ENCODE measurements at regions not wholly inside any gene's neighbourhood (a gene's known extent, or its start where the extent isn't known, plus 50 kb on each side); places are given as distances from the start of the nearest gene placed in this dataset.
"Not testable (repeated sequence)": the region's sequence is repeated elsewhere in the genome, so short reads cannot be mapped to it uniquely, and the experiment has no call there.

- Histone ChIP-seq H3K9ac (ENCODE audit: low read length) (peak overlapping the region; percentile 27; the same call in 1 of the 2 replicates), H3K79me2 (ENCODE audit: low read length) (no peaks in the 10 kb centered on the region)
Observed at GRCh38 chr11:86175191-86175590, 69.4 kb upstream of the EED start.

GRCh38 chr11:86174101-86175046, 70.2 kb upstream of the EED start:
- H3K4me2 ChIP-seq (ENCODE audit: low read depth, low read length, poor library complexity, severe bottlenecking), result no peak overlapping the region
- peak overlapping the region; percentile 12; the same call in 1 of the 2 replicates for H3K9ac ChIP-seq (ENCODE audit: low read length)
- no peaks in the 10 kb centered on the region for H3K9me3 ChIP-seq (ENCODE audit: low read length)
- H3K4me3 ChIP-seq (ENCODE audit: low read length), result no peak overlapping the region
- no peaks in the 10 kb centered on the region for H3K9me2 ChIP-seq (replicated peaks; ENCODE audit: insufficient read depth, low read length)
- peak overlapping the region; percentile 66 for H3K27ac ChIP-seq (ENCODE audit: low read length)
- no peak for DNase-seq
- H3K4me1 ChIP-seq (ENCODE audit: low read length), result peaks cover 71% of the 10 kb centered on the region
- peak overlapping the region; percentile 1; the same call in 1 of the 2 replicates for H2AFZ ChIP-seq (ENCODE audit: low read length)
- H3K36me3 ChIP-seq (ENCODE audit: insufficient read depth, low read length), result no peaks in the 10 kb centered on the region
- H3K79me2 ChIP-seq (ENCODE audit: low read length), result no peaks in the 10 kb centered on the region
- no peaks in the 10 kb centered on the region for H3K27me3 ChIP-seq (ENCODE audit: low read length)
- no peaks in the 10 kb centered on the region for H4K20me1 ChIP-seq (ENCODE audit: insufficient read depth, low read depth, low read length)

More at GRCh38 chr11:86175191-86175590, 69.4 kb upstream of the EED start:
- DNase-seq, result no peak
- no peaks in the 10 kb centered on the region for H4K20me1 ChIP-seq (ENCODE audit: insufficient read depth, low read depth, low read length)
- no peaks in the 10 kb centered on the region for H3K27me3 ChIP-seq (ENCODE audit: low read length)
- H3K9me2 ChIP-seq (replicated peaks; ENCODE audit: insufficient read depth, low read length), result no peaks in the 10 kb centered on the region
- peaks cover 64% of the 10 kb centered on the region for H3K4me1 ChIP-seq (ENCODE audit: low read length)
- H3K9me3 ChIP-seq (ENCODE audit: low read length), result no peaks in the 10 kb centered on the region
- peak overlapping the region; percentile 75 for H3K27ac ChIP-seq (ENCODE audit: low read length)
- no peak overlapping the region for H3K4me2 ChIP-seq (ENCODE audit: low read depth, low read length, poor library complexity, severe bottlenecking)
- no peaks in the 10 kb centered on the region for H3K36me3 ChIP-seq (ENCODE audit: insufficient read depth, low read length)
- H2AFZ ChIP-seq (ENCODE audit: low read length), result peak overlapping the region; percentile 55
- H3K4me3 ChIP-seq (ENCODE audit: low read length), result no peak overlapping the region

GRCh38 chr11:86172894-86173293, 71.7 kb upstream of the EED start:
- Histone ChIP-seq H3K36me3 (ENCODE audit: insufficient read depth, low read length) (no peaks in the 10 kb centered on the region), H3K4me1 (ENCODE audit: low read length) (peaks cover 72% of the 10 kb centered on the region), H3K4me2 (ENCODE audit: low read depth, low read length, poor library complexity, severe bottlenecking) (peak overlapping the region; percentile 42), H3K27me3 (ENCODE audit: low read length) (no peaks in the 10 kb centered on the region), H3K9me3 (ENCODE audit: low read length) (no peaks in the 10 kb centered on the region), H4K20me1 (ENCODE audit: insufficient read depth, low read depth, low read length) (no peaks in the 10 kb centered on the region), H3K79me2 (ENCODE audit: low read length) (no peaks in the 10 kb centered on the region), H3K9me2 (replicated peaks; ENCODE audit: insufficient read depth, low read length) (no peaks in the 10 kb centered on the region), H2AFZ (ENCODE audit: low read length) (peak overlapping the region; percentile 74), H3K4me3 (ENCODE audit: low read length) (no peak overlapping the region; the same call in 1 of the 2 replicates), H3K9ac (ENCODE audit: low read length) (peak overlapping the region; percentile 43), H3K27ac (ENCODE audit: low read length) (peak overlapping the region; percentile 66)
- DNase-seq, result peak; percentile 74

- DNase-seq, result peak; percentile 65
- H3K4me1 ChIP-seq (ENCODE audit: low read length), result peaks cover 62% of the 10 kb centered on the region
- H3K9ac ChIP-seq (ENCODE audit: low read length), result peak overlapping the region; percentile 43
- H3K36me3 ChIP-seq (ENCODE audit: insufficient read depth, low read length), result no peaks in the 10 kb centered on the region
- no peaks in the 10 kb centered on the region for H3K79me2 ChIP-seq (ENCODE audit: low read length)
- no peak overlapping the region for H3K4me3 ChIP-seq (ENCODE audit: low read length)
- H2AFZ ChIP-seq (ENCODE audit: low read length), result peak overlapping the region; percentile 74
- no peaks in the 10 kb centered on the region for H4K20me1 ChIP-seq (ENCODE audit: insufficient read depth, low read depth, low read length)
- peak overlapping the region; percentile 42 for H3K4me2 ChIP-seq (ENCODE audit: low read depth, low read length, poor library complexity, severe bottlenecking)
- H3K27me3 ChIP-seq (ENCODE audit: low read length), result no peaks in the 10 kb centered on the region
- H3K9me3 ChIP-seq (ENCODE audit: low read length), result no peaks in the 10 kb centered on the region
- H3K27ac ChIP-seq (ENCODE audit: low read length), result peak overlapping the region; percentile 66
- H3K9me2 ChIP-seq (replicated peaks; ENCODE audit: insufficient read depth, low read length), result no peaks in the 10 kb centered on the region
Observed at GRCh38 chr11:86171627-86172026, 72.9 kb upstream of the EED start.

- Histone ChIP-seq H3K9ac (ENCODE audit: low read length) (no peak overlapping the region), H3K79me2 (ENCODE audit: low read length) (no peaks in the 10 kb centered on the region), H3K27ac (ENCODE audit: low read length) (no peak overlapping the region), H3K36me3 (ENCODE audit: insufficient read depth, low read length) (no peaks in the 10 kb centered on the region), H3K9me3 (ENCODE audit: low read length) (0 out of 2 replicates have a peak, but pooled peaks cover 2% of the 10 kb centered on the region), H3K4me3 (ENCODE audit: low read length) (no peak overlapping the region), H2AFZ (ENCODE audit: low read length) (no peak overlapping the region), H4K20me1 (ENCODE audit: insufficient read depth, low read depth, low read length) (no peaks in the 10 kb centered on the region), H3K9me2 (replicated peaks; ENCODE audit: insufficient read depth, low read length) (no peaks in the 10 kb centered on the region), H3K4me1 (ENCODE audit: low read length) (peaks cover 40% of the 10 kb centered on the region), H3K27me3 (ENCODE audit: low read length) (no peaks in the 10 kb centered on the region), H3K4me2 (ENCODE audit: low read depth, low read length, poor library complexity, severe bottlenecking) (no peak overlapping the region)
- no peak for DNase-seq
Observed at GRCh38 chr11:86167499-86168164, 76.9 kb upstream of the EED start.

GRCh38 chr11:86166287-86166686, 78.3 kb upstream of the EED start:
- not testable (repeated sequence) for H3K79me2 ChIP-seq (ENCODE audit: low read length); H3K27ac ChIP-seq (ENCODE audit: low read length); H3K4me2 ChIP-seq (ENCODE audit: low read depth, low read length, poor library complexity, severe bottlenecking); H4K20me1 ChIP-seq (ENCODE audit: insufficient read depth, low read depth, low read length); H2AFZ ChIP-seq (ENCODE audit: low read length); H3K9ac ChIP-seq (ENCODE audit: low read length); H3K4me3 ChIP-seq (ENCODE audit: low read length); H3K36me3 ChIP-seq (ENCODE audit: insufficient read depth, low read length); H3K9me2 ChIP-seq (replicated peaks; ENCODE audit: insufficient read depth, low read length); DNase-seq; H3K27me3 ChIP-seq (ENCODE audit: low read length); H3K9me3 ChIP-seq (ENCODE audit: low read length)
- H3K4me1 ChIP-seq (ENCODE audit: low read length), result peaks cover 39% of the 10 kb centered on the region

- no peaks in the 10 kb centered on the region for H4K20me1 ChIP-seq (ENCODE audit: insufficient read depth, low read depth, low read length)
- no peaks in the 10 kb centered on the region for H3K27me3 ChIP-seq (ENCODE audit: low read length)
- no peak overlapping the region for H3K27ac ChIP-seq (ENCODE audit: low read length)
Observed at GRCh38 chr11:86164106-86164505, 80.4 kb upstream of the EED start.

GRCh38 chr11:86163221-86163876, 81.2 kb upstream of the EED start:
- not testable (repeated sequence) for H3K4me2 ChIP-seq (ENCODE audit: low read depth, low read length, poor library complexity, severe bottlenecking); H2AFZ ChIP-seq (ENCODE audit: low read length); H4K20me1 ChIP-seq (ENCODE audit: insufficient read depth, low read depth, low read length); H3K79me2 ChIP-seq (ENCODE audit: low read length); H3K9me2 ChIP-seq (replicated peaks; ENCODE audit: insufficient read depth, low read length); H3K9me3 ChIP-seq (ENCODE audit: low read length); H3K36me3 ChIP-seq (ENCODE audit: insufficient read depth, low read length); H3K4me3 ChIP-seq (ENCODE audit: low read length); H3K27me3 ChIP-seq (ENCODE audit: low read length); DNase-seq; H3K9ac ChIP-seq (ENCODE audit: low read length); H3K27ac ChIP-seq (ENCODE audit: low read length)
- peaks cover 56% of the 10 kb centered on the region for H3K4me1 ChIP-seq (ENCODE audit: low read length)

More at GRCh38 chr11:86164106-86164505, 80.4 kb upstream of the EED start:
- Histone ChIP-seq H3K9me2 (replicated peaks; ENCODE audit: insufficient read depth, low read length) (no peaks in the 10 kb centered on the region), H3K79me2 (ENCODE audit: low read length) (no peaks in the 10 kb centered on the region), H2AFZ (ENCODE audit: low read length) (peak overlapping the region; percentile 10), H3K36me3 (ENCODE audit: insufficient read depth, low read length) (peaks cover 4% of the 10 kb centered on the region; the same call in 1 of the 2 replicates), H3K9ac (ENCODE audit: low read length) (no peak overlapping the region), H3K4me3 (ENCODE audit: low read length) (no peak overlapping the region), H3K4me1 (ENCODE audit: low read length) (peaks cover 49% of the 10 kb centered on the region), H3K4me2 (ENCODE audit: low read depth, low read length, poor library complexity, severe bottlenecking) (no peak overlapping the region), H3K9me3 (ENCODE audit: low read length) (0 out of 2 replicates have a peak, but pooled peaks cover 2% of the 10 kb centered on the region)
- no peak for DNase-seq

All from Karpas-422 (cell line).